GM21529 (cell line): ENCODE measurements at regions not wholly inside any gene's neighbourhood (a gene's known extent, or its start where the extent isn't known, plus 50 kb on each side); places are given as distances from the start of the nearest gene placed in this dataset.

Experiments used
- ATAC-seq: cut with Tn5 transposase; IDR thresholded peaks from one replicate; pipeline ENCODE4 v1.9.1; 2021; ENCODE audit not compliant: unreplicated experiment

DNA sequence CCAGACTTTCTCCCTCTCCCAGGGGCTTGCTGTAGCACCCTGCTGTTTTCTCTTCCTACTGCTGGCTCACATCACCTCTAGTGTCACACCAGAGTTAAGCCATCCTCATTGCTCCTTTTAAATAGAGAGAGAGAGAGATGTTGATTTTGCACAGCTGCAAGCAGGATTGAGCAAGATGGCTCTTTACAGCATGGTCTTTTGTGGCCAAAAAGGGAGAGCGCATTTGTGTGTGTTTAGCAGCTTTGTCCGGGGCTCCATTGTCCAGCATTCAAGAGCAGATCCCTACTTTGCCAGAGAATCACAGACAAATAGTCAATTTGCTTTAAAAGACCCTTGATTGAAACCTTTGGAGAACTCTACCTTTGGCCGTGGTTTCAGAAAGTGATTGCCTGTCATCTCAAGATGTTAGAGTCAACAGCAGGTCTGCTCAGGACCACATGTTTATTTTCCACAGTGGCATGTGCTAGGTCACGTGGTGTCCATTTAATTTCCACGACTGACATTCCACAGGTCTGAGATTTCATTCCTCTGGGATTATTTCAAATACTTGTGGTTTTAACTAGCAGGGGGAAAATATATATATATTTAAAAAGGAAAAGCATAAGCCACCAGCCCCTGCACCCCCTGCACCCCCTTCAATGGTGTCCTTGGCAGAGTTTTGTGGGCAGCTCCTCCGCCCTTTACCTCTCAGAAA, 359.9 kb upstream of the SLC14A2 start:
- ATAC-seq, result no peak

DNA sequence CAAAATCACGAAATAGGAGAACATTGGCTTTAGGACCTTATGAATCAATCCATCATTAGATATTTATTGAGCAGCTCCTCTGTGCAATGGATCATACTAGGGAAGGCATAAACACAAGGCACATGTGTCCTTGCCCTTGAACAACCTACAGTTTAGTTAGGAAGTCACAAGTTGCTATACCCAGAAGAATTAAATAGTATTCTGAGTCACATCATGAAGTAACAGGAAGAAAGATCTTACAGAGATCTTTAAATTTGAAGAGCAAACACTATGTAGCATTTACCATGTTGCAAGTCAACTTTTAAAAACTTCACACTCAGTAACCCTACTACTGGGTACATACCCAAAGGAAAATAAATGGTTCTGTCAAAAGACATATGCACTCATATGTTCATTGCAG, 355.2 kb upstream of the SLC14A2 start:
- no peak for ATAC-seq

DNA sequence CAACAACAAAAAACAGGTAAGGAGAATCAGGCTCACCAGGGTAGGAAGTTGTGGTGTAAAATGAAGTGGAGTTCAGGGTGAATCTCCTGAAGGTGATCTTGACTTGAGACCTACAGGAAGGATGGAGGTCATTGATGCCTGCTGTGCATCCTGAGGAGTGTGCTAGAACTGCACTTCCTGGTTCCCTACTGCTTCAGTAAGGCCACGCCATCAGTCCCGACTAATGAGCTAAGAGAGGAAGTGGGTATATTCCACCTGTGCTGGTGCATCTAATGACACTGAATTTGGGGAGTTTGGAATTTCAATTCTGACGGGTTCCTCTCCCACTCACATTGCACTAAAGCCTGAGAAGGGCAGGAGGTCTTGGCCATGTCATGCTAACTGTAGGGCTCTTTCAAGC, 349.3 kb upstream of the SLC14A2 start:
- no peak for ATAC-seq

DNA sequence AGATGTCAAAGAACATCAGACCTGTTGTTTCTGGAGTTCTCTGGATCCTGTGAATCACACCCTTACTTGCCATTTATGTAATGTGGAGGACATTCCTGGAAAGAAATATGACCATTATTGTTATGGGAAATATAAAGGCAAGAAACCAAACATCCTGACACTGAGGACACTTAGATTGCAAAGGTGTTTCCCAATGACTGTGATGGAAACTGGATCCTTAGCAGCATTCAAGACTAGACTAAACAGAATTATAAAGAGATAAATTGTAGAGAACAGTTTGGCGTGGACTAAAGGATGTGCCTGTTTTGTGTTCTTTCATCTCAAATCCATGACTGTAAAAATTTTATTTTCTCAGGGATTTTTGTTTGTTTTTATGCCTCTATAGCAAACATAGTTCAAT, 347.7 kb upstream of the SLC14A2 start:
- ATAC-seq, result no peak

DNA sequence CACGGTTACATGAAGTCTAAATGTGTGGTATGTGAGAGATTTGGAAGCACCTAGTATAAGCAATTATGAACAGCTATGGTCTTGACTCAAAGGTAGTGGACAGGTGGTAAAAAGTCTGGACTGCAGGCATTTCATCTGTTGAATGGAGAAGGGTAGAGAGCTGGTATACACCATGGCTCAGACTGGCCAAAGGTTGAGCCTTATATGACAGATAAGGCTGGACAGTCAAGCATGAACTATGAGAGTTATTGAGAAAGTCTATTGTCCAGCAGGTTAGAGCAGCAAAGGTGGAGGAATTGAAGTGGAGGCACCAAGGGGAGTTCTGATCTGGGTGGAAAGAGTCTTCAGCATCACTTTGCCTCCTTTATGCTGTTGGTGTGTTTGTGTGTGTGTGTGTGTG, 346.7 kb upstream of the SLC14A2 start:
- no peak for ATAC-seq

DNA sequence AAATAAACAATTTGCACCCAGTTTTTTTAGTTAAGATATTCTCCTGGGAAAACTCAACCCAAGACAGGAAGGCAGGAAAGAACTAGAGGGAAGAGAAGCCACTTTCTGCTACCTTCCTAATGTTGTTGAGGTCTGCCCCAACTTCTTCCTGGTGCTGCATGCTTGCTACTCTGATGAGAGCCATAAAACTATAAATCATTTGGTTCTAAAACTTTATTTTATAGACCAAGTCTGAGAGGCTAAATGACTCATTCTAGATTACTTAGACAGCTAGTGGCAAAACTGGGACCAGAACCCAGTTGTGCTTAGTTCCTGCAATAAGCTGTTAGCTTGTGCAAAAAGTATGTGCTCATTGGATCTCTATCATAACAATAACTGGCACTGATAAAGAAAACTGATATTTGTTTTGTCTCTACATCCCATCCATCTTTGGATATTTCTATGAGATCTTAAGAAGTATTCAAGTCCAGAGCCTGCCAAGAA, 344.9 kb upstream of the SLC14A2 start:
- ATAC-seq, result no peak

DNA sequence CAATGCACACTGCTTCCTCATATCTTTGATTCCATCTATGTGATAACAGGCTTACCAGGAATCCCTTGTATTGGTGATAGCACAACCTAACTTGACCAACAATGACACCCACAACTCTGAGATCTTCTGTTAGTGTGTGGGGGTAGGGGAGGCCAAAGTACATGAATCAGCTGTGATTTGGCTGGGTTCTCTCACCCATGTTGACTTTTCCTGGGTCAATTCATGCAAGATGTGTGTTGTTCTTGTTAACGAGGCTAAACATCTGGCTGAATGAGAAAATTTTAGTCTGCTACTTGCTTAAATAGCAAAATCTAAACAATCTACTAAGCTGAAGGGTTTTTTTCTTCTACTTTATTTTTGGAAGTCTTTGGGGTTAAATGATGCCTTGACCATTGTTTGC, 341.2 kb upstream of the SLC14A2 start:
- ATAC-seq, result no peak

DNA sequence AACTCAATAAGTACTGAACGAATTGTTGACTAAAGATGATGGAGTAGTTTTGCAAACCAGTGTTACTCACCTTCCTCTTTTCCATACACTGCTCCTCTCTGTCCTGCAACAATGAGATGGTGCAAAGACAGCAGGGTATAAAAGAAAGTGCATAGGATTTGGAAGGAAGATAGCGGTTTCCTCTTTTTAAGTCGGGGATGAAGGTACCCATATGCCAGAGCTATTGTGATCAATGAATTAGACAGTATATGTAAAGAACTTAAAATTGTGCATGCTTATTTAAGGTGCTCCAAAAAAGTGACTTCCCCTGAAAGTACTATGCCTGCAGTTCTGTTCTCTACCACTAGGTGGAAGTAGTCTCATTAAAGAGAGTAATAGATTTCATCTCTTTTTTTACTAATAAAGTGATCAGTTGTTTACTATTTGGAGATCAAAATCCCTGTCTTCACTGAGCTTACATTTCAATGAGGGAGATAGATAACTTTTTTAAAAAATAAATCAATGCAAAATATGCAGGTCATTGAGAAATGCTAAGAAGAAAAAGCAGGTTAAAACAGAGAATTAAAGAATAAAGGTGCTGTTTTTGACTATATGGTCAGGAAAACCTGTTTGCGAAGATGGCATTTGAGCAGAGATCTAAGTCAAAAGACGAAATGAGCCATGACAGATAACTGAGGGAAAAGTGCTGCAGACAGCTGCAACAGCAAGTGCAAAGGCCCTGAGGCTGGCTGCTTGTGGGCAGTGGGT, 339.7 kb upstream of the SLC14A2 start:
- no peak for ATAC-seq

DNA sequence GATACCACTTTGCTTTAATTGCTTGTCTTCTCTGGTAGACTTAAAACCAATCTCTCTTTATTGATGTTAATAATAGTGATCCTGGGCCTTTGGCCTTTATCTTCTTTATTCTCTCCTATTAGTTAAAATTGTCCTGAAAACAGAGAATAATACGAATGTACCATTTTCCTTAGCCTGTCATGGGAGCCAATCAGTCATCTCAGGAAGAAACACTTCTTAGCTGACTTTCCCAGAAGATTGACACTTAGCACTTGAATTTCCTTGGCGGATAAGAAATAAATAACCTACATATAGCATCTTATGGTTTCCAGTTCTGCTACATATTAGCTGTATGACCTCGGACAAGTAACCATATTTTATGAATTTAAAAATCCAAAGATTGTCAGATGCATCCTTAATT, 338.4 kb upstream of the SLC14A2 start:
- no peak for ATAC-seq

DNA sequence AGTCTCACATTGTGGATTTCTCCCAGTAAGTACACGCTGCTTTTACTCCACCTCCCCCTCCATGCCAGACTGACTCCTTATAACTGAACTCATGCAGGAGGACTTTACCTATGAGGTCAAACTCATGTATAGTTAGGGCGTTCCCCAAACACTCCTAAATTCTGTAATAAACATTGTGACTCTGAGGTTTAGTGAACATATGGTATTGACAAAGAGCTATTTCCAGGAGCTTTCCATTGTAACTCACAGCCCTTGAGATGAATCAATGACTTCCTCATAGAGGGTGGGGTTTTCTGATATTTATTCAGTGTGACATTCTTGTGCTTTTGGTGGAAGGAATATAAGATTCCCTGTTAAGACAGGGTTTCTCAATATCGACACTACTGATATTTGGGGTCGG, 337.4 kb upstream of the SLC14A2 start:
- no peak for ATAC-seq

DNA sequence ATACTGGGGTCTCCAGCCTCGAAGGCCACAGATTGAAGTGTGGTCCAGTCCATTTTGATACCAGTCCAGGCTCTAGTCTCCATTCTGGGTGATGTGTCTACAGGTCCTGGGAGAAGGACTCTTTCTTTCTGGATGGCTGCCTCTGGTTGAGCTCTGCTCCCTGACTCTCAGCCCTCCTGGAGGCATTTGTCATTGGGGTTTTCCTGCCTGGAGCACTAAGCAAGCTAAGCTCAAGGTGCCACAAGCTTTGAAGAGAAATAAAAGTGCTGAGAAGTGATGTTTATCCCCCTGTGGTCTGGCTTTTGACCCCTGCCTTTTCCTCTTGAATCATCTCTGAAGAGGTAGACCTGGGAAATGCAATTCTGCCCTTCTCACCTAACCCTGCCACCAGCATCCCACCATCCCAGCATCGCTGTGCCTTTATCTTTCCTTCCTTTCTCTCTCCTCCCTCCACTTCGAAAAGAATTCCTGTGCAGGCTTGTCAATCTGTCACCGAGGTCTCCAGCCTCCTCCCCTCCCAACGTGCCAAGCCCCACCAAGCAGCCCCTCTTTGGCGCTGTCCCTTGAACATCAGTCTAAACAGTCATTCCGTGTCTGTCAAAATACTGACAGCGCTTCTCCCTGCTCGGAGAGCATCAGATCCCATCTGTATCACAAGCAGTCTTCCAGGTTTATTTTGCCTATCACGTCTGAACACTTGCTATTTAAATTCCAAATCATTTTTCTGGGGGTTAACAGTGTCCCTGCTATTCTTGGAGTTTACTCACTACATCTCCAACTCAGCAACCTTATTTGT, 334.6 kb upstream of the SLC14A2 start:
- no peak for ATAC-seq

DNA sequence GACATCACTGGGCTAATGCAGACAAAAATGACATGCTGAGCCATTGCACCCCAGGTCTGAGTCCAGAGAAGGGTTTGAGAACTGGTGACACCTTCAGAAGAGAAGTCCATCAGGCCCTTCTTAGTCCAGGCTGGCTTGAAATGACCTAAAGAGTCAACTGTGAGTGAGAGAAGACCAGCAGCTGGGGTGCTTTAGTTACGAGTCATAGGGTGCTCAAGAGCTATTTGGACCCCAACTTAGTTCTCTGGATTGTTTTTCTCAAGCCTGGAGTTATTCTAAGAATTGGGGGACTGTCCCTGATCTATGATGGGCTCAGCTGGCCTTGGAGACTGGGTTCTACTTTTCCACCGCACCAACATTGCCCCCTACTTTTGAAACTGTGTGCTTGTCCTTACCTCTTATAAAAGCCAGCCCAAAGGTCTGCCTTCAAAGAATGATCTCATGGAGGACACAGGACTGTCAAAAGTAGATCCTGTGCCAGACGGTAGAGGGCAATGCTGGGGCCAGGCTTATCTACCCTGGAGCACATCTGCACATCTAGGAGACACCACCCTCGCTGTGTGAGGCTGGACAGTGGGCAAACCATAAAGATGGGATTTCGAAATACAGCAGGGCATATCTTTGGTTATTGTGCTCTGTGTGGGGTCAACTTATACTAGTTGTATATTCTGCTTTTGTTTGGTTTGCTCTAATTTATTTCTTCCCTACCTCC, 333.0 kb upstream of the SLC14A2 start:
- no peak for ATAC-seq

DNA sequence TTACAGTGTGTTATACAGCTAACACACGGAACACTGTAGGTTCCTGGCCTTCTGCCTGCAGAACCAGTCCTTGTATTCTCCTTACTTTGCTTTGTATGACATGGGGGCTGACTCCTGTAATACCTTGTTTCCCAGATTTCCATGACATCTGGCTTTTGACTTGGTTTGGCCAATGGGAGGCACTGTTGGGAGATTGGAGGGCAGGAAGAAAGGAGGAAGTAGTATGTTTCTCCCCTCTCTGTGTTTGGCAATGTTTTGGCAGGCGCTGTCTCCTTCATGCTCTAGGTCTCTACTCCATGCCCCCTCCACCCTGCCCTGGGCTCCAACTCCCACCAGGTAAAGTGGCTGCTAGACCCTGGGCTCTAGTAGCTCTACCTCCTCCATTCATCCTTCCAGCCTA, 331.1 kb upstream of the SLC14A2 start:
- no peak for ATAC-seq

DNA sequence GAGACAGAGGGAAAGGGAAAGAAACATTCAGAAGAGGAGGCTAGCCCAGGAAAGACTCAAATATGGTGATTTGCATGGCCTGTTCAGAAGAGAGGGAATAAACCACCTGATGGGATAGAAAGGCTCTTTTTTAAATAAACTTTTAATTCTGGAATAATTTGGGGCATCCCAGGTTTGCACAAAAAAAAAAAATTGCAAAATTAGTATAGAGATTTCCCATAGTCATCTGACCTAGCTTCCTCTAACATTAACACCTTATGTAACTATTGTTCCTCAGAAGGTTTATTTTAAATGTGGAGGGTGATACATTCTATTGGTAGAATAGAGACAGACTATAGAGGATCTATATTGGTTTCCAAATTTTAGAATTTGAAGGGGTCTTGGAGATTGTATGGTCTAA, 330.4 kb upstream of the SLC14A2 start:
- no peak for ATAC-seq

DNA sequence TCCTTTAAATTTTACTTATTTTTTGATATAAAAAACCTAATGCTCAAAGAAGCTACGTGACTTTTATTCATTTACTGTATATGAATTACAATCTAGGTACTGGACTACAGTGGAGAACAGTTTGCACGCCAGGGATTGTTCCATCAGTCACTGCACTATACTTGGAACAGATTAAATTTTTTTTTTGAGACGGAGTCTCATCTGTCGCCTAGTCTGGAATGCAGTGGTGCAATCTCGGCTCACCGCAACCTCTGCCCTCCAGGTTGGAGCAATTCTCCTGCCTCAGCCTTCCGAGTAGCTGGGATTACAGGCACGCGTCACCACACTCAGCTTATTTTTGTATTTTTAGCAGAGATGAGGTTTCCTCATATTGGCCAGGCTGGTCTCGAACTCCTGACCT, 330.0 kb upstream of the SLC14A2 start:
- ATAC-seq, result no peak

DNA sequence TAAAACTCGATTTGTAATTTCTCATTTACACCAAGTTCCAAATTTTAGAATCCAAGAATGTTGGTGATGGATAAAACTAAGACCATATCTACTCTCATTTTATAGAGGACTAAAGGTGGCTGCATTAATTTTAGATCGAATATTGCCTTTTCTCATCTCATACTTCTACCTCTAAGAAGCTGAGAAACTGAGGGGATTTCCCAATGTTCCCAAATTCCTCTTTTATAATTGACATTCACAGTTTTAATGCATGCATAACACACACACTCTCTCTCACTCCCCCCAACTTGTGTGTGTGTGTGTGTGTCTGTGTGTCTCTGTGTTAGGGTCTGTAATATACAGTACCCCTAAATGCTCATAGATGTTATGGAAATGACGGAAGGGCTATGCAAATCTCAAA, 328.8 kb upstream of the SLC14A2 start:
- no peak for ATAC-seq

DNA sequence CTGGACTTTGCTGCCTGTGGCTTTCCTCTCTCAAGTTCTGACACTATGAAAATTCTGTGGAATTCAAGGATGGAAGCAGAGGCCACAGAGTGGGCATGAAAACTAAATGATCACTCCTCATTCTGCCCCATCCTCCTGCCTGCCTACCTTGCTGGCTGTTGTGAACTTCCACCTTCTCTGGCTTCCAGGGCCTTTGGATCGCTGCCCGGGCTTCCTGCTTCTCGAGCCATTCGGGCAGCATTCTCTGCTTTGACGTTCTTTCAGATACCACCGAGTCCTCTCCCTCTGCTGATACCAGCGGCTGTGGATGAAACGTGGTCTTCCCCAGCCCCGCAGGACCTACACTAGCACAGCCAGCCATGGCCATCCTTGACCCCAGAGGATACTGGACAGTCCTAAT, 327.7 kb upstream of the SLC14A2 start:
- no peak for ATAC-seq

DNA sequence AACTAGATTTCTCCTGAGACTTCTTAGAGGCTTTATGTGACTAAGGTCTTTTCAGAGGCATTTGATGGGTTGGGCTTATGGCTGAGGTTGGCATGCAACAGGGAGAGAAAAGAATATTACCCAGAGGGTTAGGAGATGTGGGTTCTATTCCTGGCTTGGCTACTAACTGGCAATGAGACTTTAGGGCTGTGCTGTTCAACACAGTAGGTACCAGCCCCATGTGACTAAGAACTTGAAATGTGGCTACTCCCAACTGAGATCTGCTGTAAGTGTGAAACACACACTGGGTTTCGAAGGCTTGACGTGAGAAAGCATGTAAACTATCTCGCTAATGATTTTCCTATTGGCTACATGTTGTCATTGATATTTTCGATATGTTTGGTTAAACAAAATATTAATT, 324.9 kb upstream of the SLC14A2 start:
- ATAC-seq, result no peak

DNA sequence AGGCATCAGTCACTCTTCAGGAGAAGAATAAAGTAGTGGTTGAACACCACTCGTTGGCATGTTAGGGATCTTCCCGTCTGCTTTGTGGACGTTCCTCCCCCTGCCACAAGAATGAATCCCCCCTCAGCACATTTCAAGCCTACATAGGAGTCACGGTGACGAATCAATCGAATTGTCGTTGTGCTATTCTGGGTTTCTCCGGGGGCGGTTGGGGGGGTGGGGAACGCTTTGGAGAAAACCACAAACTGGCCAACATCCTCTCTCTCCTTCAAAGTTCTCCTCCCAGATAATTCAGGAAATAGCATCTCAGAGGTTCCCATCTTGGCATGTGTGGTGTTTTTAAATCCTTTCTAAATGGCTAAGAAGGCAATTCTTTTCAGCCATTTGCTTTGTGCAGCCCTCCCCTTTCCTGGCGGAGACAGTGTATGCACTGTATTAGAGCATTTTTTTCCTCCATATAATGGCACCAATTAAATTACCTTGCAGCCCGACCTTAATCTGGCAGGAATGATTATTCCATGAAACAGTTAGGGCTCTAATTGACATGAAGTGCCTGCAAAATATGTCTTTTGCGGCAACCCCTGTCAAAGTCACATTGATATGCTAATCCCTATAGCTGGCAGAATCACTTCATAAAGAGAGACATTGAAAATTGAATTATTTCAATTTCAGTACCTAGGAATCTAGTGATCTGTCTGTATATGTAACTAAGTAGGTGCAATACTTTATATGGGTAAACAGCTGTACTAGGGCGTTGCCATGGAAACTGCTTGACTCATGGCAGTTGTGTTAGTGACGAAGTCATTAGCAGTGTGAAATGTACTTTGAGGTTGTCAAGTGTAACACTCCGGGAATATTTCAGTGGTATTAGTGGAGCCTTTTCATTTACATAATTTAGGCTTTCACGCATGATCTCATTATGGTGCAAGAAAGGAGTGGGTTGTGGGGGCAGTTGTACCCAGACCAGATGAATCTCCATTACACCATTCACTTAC, 323.4 kb upstream of the SLC14A2 start:
- ATAC-seq, result no peak

DNA sequence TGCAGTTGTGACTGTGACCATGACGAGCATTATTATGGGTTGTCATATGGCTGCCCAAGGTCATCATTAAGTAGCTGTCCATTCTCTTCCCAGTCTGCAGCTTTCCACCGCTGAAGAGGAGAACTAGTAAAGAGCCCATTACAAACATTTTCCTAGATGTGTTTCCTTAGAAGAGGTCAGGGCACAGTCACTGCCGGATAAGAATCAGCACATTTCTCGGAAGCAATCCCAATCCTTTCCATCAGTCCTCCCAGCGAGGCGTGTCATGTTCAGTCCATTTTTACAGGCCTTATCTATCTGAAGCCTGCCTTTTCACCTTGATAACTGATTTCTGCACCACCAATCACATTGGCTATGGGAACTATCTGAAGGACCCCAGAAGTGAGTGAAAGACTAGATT, 319.9 kb upstream of the SLC14A2 start:
- no peak for ATAC-seq
